ENCODE measurements at regions not wholly inside any gene's neighbourhood (a gene's known extent, or its start where the extent isn't known, plus 50 kb on each side); places are given as distances from the start of the nearest gene placed in this dataset.

GRCh38 chr10:76735866-76736265 lies 901.7 kb downstream of the KCNMA1 start:
- DNase-seq (ENCODE audit: low spot score), result no peak

- DNase-seq (ENCODE audit: low spot score), result no peak
Observed at GRCh38 chr10:76733441-76733936, 904.1 kb downstream of the KCNMA1 start.

GRCh38 chr10:76732306-76732705 lies 905.3 kb downstream of the KCNMA1 start:
- DNase-seq (ENCODE audit: low spot score), result no peak

GRCh38 chr10:76729841-76730487 lies 907.6 kb downstream of the KCNMA1 start:
- no peak for DNase-seq (ENCODE audit: low spot score)

- no peak for DNase-seq (ENCODE audit: low spot score)
Observed at GRCh38 chr10:76729346-76729745, 908.3 kb downstream of the KCNMA1 start.

GRCh38 chr10:76727038-76727437 lies 910.6 kb downstream of the KCNMA1 start:
- no peak for DNase-seq (ENCODE audit: low spot score)

GRCh38 chr10:76723844-76724243 lies 913.8 kb downstream of the KCNMA1 start:
- no peak for DNase-seq (ENCODE audit: low spot score)

- no peak for DNase-seq (ENCODE audit: low spot score)
Observed at GRCh38 chr10:76721891-76722505, 915.6 kb downstream of the KCNMA1 start.

GRCh38 chr10:76719006-76719405 lies 918.6 kb downstream of the KCNMA1 start:
- no peak for DNase-seq (ENCODE audit: low spot score)

GRCh38 chr10:76717141-76717540 lies 920.5 kb downstream of the KCNMA1 start:
- DNase-seq (ENCODE audit: low spot score), result peak; percentile 13

- DNase-seq (ENCODE audit: low spot score), result no peak
Observed at GRCh38 chr10:76711222-76711997, 926.2 kb downstream of the KCNMA1 start.

- DNase-seq (ENCODE audit: low spot score), result no peak
Observed at GRCh38 chr10:76700241-76700640, 937.4 kb downstream of the KCNMA1 start.

GRCh38 chr10:76697923-76698322 lies 939.7 kb downstream of the KCNMA1 start:
- DNase-seq (ENCODE audit: low spot score), result no peak

GRCh38 chr10:76695069-76695468 lies 942.5 kb downstream of the KCNMA1 start:
- DNase-seq (ENCODE audit: low spot score), result no peak

GRCh38 chr10:76686201-76686600 lies 951.4 kb downstream of the KCNMA1 start:
- no peak for DNase-seq (ENCODE audit: low spot score)

- DNase-seq (ENCODE audit: low spot score), result no peak
Observed at GRCh38 chr10:76684968-76685367, 952.6 kb downstream of the KCNMA1 start.

GRCh38 chr10:76681153-76681552 lies 956.5 kb downstream of the KCNMA1 start:
- no peak for DNase-seq (ENCODE audit: low spot score)

GRCh38 chr10:76679030-76679429 lies 958.6 kb downstream of the KCNMA1 start:
- DNase-seq (ENCODE audit: low spot score), result no peak

- peak; percentile 72 for DNase-seq (ENCODE audit: low spot score)
Observed at GRCh38 chr10:76675951-76676587, 961.5 kb downstream of the KCNMA1 start.

- DNase-seq (ENCODE audit: low spot score), result no peak
Observed at GRCh38 chr10:76675561-76675950, 962.1 kb downstream of the KCNMA1 start.

GRCh38 chr10:76667408-76668370 lies 969.9 kb downstream of the KCNMA1 start:
- no peak for DNase-seq (ENCODE audit: low spot score)

Measured in AG08395 (cell line).